Upper lobe of left lung (tissue), 6 donors: ENCODE measurements at regions not wholly inside any gene's neighbourhood (a gene's known extent, or its start where the extent isn't known, plus 50 kb on each side); places are given as distances from the start of the nearest gene placed in this dataset.
A peak's percentile ranks its signal among the peaks of the same experiment; 100 is the strongest.

Source experiments
- ATAC-seq, 2 donors: fragments of 200-7000 bp; cut with Tn5 transposase; one replicate each; pipeline ENCODE4 v1.9.1; 2022; ENCODE audit warnings: mild to moderate bottlenecking in 2 of 2, moderate library complexity in 2 of 2; ENCODE audit not compliant: low FRiP score in 2 of 2
- DNase-seq, 2 donors: peaks; one replicate each; pipeline ENCODE4 v3.0.0-alpha.2; 2019 to 2020
- H3K27ac ChIP-seq, 4 donors: fragments of 200-600 bp; sonication (generic); one replicate each; pipeline ENCODE4 v1.5.1; 2016 to 2019
- H3K27me3 ChIP-seq, 4 donors: fragments of 200-600 bp; sonication (generic); one replicate each; pipeline ENCODE4 v1.5.1; 2017 to 2019
- H3K36me3 ChIP-seq, 4 donors: fragments of 200-600 bp; sonication (generic); one replicate each; pipeline ENCODE4 v1.5.1; 2016 to 2019
- H3K4me1 ChIP-seq, 4 donors: fragments of 200-600 bp; sonication (generic); one replicate each; pipeline ENCODE4 v1.5.1; 2018 to 2019
- H3K4me3 ChIP-seq, 4 donors: fragments of 200-600 bp; sonication (generic); one replicate each; pipeline ENCODE4 v1.5.1; 2017 to 2019; ENCODE audit warnings: mild to moderate bottlenecking in 2 of 4, moderate library complexity in 1 of 4
- H3K9me3 ChIP-seq, 4 donors: fragments of 200-600 bp; sonication (generic); one replicate each; pipeline ENCODE4 v1.5.1; 2018 to 2019
- EP300 ChIP-seq, 4 donors: sonication (generic); formaldehyde crosslinking; IDR thresholded peaks; one replicate each; pipeline ENCODE4 v1.5.1; 2017; ENCODE audit warnings: antibody characterized with exemption in 4 of 4, control low read depth in 2 of 4
- POLR2A ChIP-seq, 4 donors: fragments of 450-650 bp; IDR thresholded peaks; one replicate each; pipeline ENCODE4 v1.5.1; 2016 to 2017; ENCODE audit warnings: antibody characterized with exemption in 4 of 4, mild to moderate bottlenecking in 2 of 4
- POLR2AphosphoS5 ChIP-seq, 2 donors: sonication (generic); formaldehyde crosslinking; IDR thresholded peaks; one replicate each; pipeline ENCODE4 v1.5.1; 2017; ENCODE audit warnings: antibody characterized with exemption in 2 of 2
- WGBS, 2 donors: methylation state at CpG; one replicate each; pipeline ENCODE4 v1.1.5; 2017 to 2018; 5-methylcytosine and 5-hydroxymethylcytosine counted together
- TF ChIP-seq, protein P1 (sequence below), 6 experiments: fragments of 450-650 bp in 4 of 6; fragments of 200-600 bp in 2 of 6; sonication (generic) in 2 of 6; IDR thresholded peaks; one replicate each; pipeline ENCODE4 v1.5.1; 2016 to 2019; ENCODE audit warnings: antibody characterized with exemption in 6 of 6
- donor health status: DM: no; HTN: no; CAD: no; lungs with moderate emphysema.
- donor health status: DM: no; HTN: yes; CAD: no; lungs with severe emphysema.

DNA sequence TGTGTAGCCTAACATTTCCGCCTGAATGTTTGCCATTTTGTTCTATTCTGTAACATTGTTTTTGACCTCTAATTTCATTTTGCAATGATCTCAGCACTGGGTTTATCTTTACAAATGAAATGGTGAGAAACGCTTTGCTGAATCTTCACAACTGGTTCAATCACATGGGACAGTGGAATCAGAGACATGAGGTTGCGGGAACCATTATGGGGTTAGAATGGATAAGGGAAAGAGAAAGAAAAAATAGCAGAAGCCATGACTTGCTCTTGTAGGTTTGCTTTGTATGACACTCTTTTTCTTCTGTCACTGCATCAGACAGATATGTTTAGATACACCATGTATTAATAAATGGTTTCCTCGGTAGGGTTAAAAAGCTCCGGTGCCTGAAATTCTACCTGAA lies 114.3 kb upstream of the PELI1 start:
- TF ChIP-seq, protein P1, sequence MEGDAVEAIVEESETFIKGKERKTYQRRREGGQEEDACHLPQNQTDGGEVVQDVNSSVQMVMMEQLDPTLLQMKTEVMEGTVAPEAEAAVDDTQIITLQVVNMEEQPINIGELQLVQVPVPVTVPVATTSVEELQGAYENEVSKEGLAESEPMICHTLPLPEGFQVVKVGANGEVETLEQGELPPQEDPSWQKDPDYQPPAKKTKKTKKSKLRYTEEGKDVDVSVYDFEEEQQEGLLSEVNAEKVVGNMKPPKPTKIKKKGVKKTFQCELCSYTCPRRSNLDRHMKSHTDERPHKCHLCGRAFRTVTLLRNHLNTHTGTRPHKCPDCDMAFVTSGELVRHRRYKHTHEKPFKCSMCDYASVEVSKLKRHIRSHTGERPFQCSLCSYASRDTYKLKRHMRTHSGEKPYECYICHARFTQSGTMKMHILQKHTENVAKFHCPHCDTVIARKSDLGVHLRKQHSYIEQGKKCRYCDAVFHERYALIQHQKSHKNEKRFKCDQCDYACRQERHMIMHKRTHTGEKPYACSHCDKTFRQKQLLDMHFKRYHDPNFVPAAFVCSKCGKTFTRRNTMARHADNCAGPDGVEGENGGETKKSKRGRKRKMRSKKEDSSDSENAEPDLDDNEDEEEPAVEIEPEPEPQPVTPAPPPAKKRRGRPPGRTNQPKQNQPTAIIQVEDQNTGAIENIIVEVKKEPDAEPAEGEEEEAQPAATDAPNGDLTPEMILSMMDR (IDR thresholded peaks at IDR 0.05): no peak
- TF ChIP-seq POLR2AphosphoS5 (IDR thresholded peaks at IDR 0.05) (no peak), EP300 (IDR thresholded peaks at IDR 0.05) (no peak), POLR2A (IDR thresholded peaks at IDR 0.05) (no peak)
- no peak overlapping the region for H3K27ac ChIP-seq
- no peaks in the 10 kb centered on the region for H3K36me3 ChIP-seq
- ATAC-seq (no peak), DNase-seq (no peak)
- no peaks in the 10 kb centered on the region for H3K9me3 ChIP-seq
- H3K4me3 ChIP-seq: no peak overlapping the region
- WGBS, 2 donors: 97 to 99% methylated on average over 5 of the region's 5 CpGs
- peaks cover 3 to 41% (median 22%) of the 10 kb centered on the region in 4 donors for H3K4me1 ChIP-seq
- H3K27me3 ChIP-seq: no peaks in the 10 kb centered on the region

- Histone ChIP-seq H3K27ac (peak overlapping the region in 3 of 4 donors; percentile 72 to 86 (median 82)), H3K36me3 (no peaks in the 10 kb centered on the region), H3K4me3 (no peak overlapping the region), H3K27me3 (no peaks in the 10 kb centered on the region), H3K9me3 (no peaks in the 10 kb centered on the region), H3K4me1 (peaks cover 3 to 43% (median 22%) of the 10 kb centered on the region in 4 donors)
- 51 to 58% methylated on average over 2 of the region's 2 CpGs for WGBS, 2 donors
- DNase-seq (no peak), ATAC-seq (no peak)
- TF ChIP-seq EP300 (IDR thresholded peaks at IDR 0.05): no peak
- no peak for TF ChIP-seq POLR2AphosphoS5 (IDR thresholded peaks at IDR 0.05)
- TF ChIP-seq, protein P1 (IDR thresholded peaks at IDR 0.05): no peak
- TF ChIP-seq POLR2A (IDR thresholded peaks at IDR 0.05): no peak
Measured at GRCh38 chr2:64259312-64259711, 115.1 kb upstream of the PELI1 start.

DNA sequence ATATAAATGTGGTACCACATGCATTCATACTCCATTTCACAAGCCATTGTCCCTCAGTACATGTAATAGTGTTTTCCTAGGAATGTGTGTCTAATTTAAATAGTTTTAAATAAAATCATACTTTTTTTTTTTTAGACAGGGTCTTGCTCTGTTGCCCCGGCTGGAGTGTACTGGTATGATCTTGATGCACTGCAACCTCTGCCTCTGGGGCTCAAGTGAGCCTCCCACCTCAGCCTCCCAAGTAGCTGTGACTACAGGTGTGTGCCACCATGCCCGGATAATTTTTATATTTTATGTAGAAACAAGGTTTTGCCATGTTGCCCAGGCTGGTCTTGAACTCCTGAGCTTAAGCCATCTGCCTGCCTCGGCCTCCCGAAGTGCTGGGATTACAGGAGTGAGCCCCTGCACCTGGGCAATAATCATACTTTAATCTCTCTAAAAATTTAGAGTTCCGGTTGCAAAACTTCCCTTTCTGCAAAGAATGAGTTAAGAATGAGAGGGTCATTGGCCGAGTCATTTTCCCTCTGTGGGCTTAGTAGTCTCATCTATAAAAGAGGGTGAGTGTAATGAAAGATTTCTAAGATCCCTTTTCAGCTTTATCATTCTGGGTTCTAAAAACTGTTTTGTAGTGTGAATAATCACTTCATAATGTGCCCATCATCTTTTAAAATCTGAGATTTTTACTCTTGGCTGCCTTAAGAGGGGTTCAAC lies 116.0 kb upstream of the PELI1 start:
- TF ChIP-seq, protein P1 (IDR thresholded peaks at IDR 0.05): no peak
- TF ChIP-seq POLR2A (IDR thresholded peaks at IDR 0.05) (no peak), EP300 (IDR thresholded peaks at IDR 0.05) (no peak), POLR2AphosphoS5 (IDR thresholded peaks at IDR 0.05) (no peak)
- H3K27ac ChIP-seq: peak overlapping the region; percentile 71 to 86 (median 77)
- no peaks in the 10 kb centered on the region for H3K9me3 ChIP-seq
- H3K36me3 ChIP-seq: no peaks in the 10 kb centered on the region
- no peak overlapping the region for H3K4me3 ChIP-seq
- DNase-seq (no peak), ATAC-seq (peak in 1 of 2 donors; percentile 20)
- H3K27me3 ChIP-seq: no peaks in the 10 kb centered on the region
- peaks cover 3 to 43% (median 22%) of the 10 kb centered on the region in 4 donors for H3K4me1 ChIP-seq
- 76 to 84% methylated on average over 6 of the region's 6 CpGs for WGBS, 2 donors

GRCh38 chr2:64260817-64261216 lies 116.6 kb upstream of the PELI1 start:
- Histone ChIP-seq H3K9me3 (no peaks in the 10 kb centered on the region), H3K27me3 (no peaks in the 10 kb centered on the region), H3K4me3 (no peak overlapping the region), H3K27ac (peak overlapping the region; percentile 71 to 86 (median 77)), H3K4me1 (peaks cover 3 to 43% (median 22%) of the 10 kb centered on the region in 4 donors), H3K36me3 (no peaks in the 10 kb centered on the region)
- 29 to 41% methylated on average over 9 of the region's 9 CpGs for WGBS, 2 donors
- TF ChIP-seq EP300 (IDR thresholded peaks at IDR 0.05): peak in 3 of 4 donors; percentile 54 to 93 (median 83)
- peak; percentile 87 to 95 for TF ChIP-seq POLR2AphosphoS5 (IDR thresholded peaks at IDR 0.05)
- TF ChIP-seq, protein P1 (IDR thresholded peaks at IDR 0.05): no peak
- peak in 1 of 4 donors; percentile 53 for TF ChIP-seq POLR2A (IDR thresholded peaks at IDR 0.05)
- peak in 1 of 2 donors; percentile 87 for DNase-seq
- ATAC-seq: peak; percentile 64 to 88
